ENCODE measurements at regions not wholly inside any gene's neighbourhood (a gene's known extent, or its start where the extent isn't known, plus 50 kb on each side); places are given as distances from the start of the nearest gene placed in this dataset.

- CTCF ChIA-PET, result no interaction called here
- no peak overlapping the region for H3K4me3 Mint-ChIP-seq (ENCODE audit: low read depth, unreplicated experiment)
- intact Hi-C loops (cut with micrococcal nuclease; ENCODE audit: unreplicated experiment), result no loop called here
- no peaks in the 10 kb centered on the region for H3K9me3 Mint-ChIP-seq (ENCODE audit: low read depth, unreplicated experiment)
- H3K4me1 Mint-ChIP-seq (ENCODE audit: low read depth, unreplicated experiment), result no peaks in the 10 kb centered on the region
- BruUV-seq (replicated peaks), result no TSS peak
- no peak overlapping the region for H3K27ac Mint-ChIP-seq (ENCODE audit: unreplicated experiment)
- TF ChIP-seq CTCF (IDR thresholded peaks at IDR 0.05; ENCODE audit: unreplicated experiment), result no peak
- peaks cover 78% of the 10 kb centered on the region for H3K27me3 Mint-ChIP-seq (ENCODE audit: unreplicated experiment)
- H3K36me3 Mint-ChIP-seq (ENCODE audit: insufficient read depth, unreplicated experiment), result no peaks in the 10 kb centered on the region
- no peak for DNase-seq
Observed at GRCh38 chr10:47244560-47245500, 55.2 kb upstream of the GDF10 start.

GRCh38 chr10:47245731-47246350 lies 54.2 kb upstream of the GDF10 start:
- Mint-ChIP-seq H3K27me3 (ENCODE audit: unreplicated experiment) (peaks cover 71% of the 10 kb centered on the region), H3K4me1 (ENCODE audit: low read depth, unreplicated experiment) (no peaks in the 10 kb centered on the region), H3K27ac (ENCODE audit: unreplicated experiment) (no peak overlapping the region), H3K4me3 (ENCODE audit: low read depth, unreplicated experiment) (no peak overlapping the region), H3K36me3 (ENCODE audit: insufficient read depth, unreplicated experiment) (no peaks in the 10 kb centered on the region), H3K9me3 (ENCODE audit: low read depth, unreplicated experiment) (no peaks in the 10 kb centered on the region)
- intact Hi-C loops (cut with micrococcal nuclease; ENCODE audit: unreplicated experiment), result no loop called here
- no TSS peak for BruUV-seq (replicated peaks)
- DNase-seq, result no peak
- no peak for TF ChIP-seq CTCF (IDR thresholded peaks at IDR 0.05; ENCODE audit: unreplicated experiment)
- CTCF ChIA-PET, result no interaction called here

- no peak overlapping the region for H3K4me3 Mint-ChIP-seq (ENCODE audit: low read depth, unreplicated experiment)
- CTCF ChIA-PET, result no interaction called here
- H3K9me3 Mint-ChIP-seq (ENCODE audit: low read depth, unreplicated experiment), result no peaks in the 10 kb centered on the region
- DNase-seq, result no peak
- intact Hi-C loops (cut with micrococcal nuclease; ENCODE audit: unreplicated experiment), result no loop called here
- BruUV-seq (replicated peaks), result no TSS peak
- no peak for TF ChIP-seq CTCF (IDR thresholded peaks at IDR 0.05; ENCODE audit: unreplicated experiment)
- H3K27ac Mint-ChIP-seq (ENCODE audit: unreplicated experiment), result no peak overlapping the region
- no peaks in the 10 kb centered on the region for H3K4me1 Mint-ChIP-seq (ENCODE audit: low read depth, unreplicated experiment)
- no peaks in the 10 kb centered on the region for H3K36me3 Mint-ChIP-seq (ENCODE audit: insufficient read depth, unreplicated experiment)
- peaks cover 71% of the 10 kb centered on the region for H3K27me3 Mint-ChIP-seq (ENCODE audit: unreplicated experiment)
Observed at GRCh38 chr10:47246406-47247147, 53.4 kb upstream of the GDF10 start.

- no peak for DNase-seq
Observed at GRCh38 chr10:47247148-47248059, 52.6 kb upstream of the GDF10 start.

More at GRCh38 chr10:47247148-47248059, 52.6 kb upstream of the GDF10 start:
- H3K27ac Mint-ChIP-seq (ENCODE audit: unreplicated experiment), result no peak overlapping the region
- no peaks in the 10 kb centered on the region for H3K9me3 Mint-ChIP-seq (ENCODE audit: low read depth, unreplicated experiment)
- no peak overlapping the region for H3K4me3 Mint-ChIP-seq (ENCODE audit: low read depth, unreplicated experiment)
- intact Hi-C loops (cut with micrococcal nuclease; ENCODE audit: unreplicated experiment), result no loop called here
- no peaks in the 10 kb centered on the region for H3K36me3 Mint-ChIP-seq (ENCODE audit: insufficient read depth, unreplicated experiment)
- CTCF ChIA-PET, result no interaction called here
- BruUV-seq (replicated peaks), result no TSS peak
- TF ChIP-seq CTCF (IDR thresholded peaks at IDR 0.05; ENCODE audit: unreplicated experiment), result no peak
- no peaks in the 10 kb centered on the region for H3K4me1 Mint-ChIP-seq (ENCODE audit: low read depth, unreplicated experiment)
- H3K27me3 Mint-ChIP-seq (ENCODE audit: unreplicated experiment), result peaks cover 68% of the 10 kb centered on the region

All from Calu3 (cell line).